ENCODE measurements at regions not wholly inside any gene's neighbourhood (a gene's known extent, or its start where the extent isn't known, plus 50 kb on each side); places are given as distances from the start of the nearest gene placed in this dataset.

DNA sequence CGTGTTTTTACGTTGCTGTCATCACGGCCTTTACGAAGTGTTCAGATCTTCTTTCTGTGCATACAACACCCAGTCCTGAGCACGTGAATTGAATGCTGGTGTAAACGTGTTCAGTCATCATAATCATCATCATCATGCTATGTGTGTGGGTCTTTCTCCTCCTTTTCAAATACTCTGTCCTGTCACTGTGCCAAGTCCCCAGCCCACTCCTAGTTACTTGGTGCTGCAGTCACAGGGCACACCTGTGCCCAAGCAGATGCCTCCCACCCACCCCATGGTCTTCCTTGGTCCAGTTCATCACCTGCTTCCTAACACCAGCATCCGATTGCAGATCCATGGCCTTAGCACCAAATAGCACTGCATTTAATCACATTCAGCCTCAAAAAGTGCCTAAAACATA lies 78.6 kb upstream of the MGMT start:
- no peaks in the 10 kb centered on the region for H3K36me3 ChIP-seq (ENCODE audit: control insufficient read depth in 1 of 2, insufficient read depth in 2 of 2, low read length in 2 of 2)
- H3K9ac ChIP-seq (ENCODE audit: low read length) = no peak overlapping the region
- H3K9me2 ChIP-seq (ENCODE audit: insufficient read depth) = no peaks in the 10 kb centered on the region
- intact Hi-C loops (cut with micrococcal nuclease) = no loop called here
- DNase-seq (ENCODE audit: low read depth, low spot score) (no peak), ATAC-seq (no peak)
- no TSS peak for BruUV-seq (replicated peaks)
- no peaks in the 10 kb centered on the region for H3K4me1 ChIP-seq (ENCODE audit: control insufficient read depth in 1 of 2, insufficient read depth in 2 of 2, low read length in 2 of 2)
- ChIA-PET RAD21 (ENCODE audit: low non-redundant PET in 1 of 2, low total read pairs in 2 of 2, uncharacterized antibody in 2 of 2, unreplicated experiment in 2 of 2) (no interaction called here), CTCF (no interaction called here), POLR2A (no interaction called here)
- no peaks in the 10 kb centered on the region for H3K27me3 ChIP-seq (ENCODE audit: insufficient read depth, low read length)
- TF ChIP-seq EZH2phosphoT487 (IDR thresholded peaks at IDR 0.05; ENCODE audit: borderline replicate concordance) = no peak
- TF ChIP-seq, protein P1, sequence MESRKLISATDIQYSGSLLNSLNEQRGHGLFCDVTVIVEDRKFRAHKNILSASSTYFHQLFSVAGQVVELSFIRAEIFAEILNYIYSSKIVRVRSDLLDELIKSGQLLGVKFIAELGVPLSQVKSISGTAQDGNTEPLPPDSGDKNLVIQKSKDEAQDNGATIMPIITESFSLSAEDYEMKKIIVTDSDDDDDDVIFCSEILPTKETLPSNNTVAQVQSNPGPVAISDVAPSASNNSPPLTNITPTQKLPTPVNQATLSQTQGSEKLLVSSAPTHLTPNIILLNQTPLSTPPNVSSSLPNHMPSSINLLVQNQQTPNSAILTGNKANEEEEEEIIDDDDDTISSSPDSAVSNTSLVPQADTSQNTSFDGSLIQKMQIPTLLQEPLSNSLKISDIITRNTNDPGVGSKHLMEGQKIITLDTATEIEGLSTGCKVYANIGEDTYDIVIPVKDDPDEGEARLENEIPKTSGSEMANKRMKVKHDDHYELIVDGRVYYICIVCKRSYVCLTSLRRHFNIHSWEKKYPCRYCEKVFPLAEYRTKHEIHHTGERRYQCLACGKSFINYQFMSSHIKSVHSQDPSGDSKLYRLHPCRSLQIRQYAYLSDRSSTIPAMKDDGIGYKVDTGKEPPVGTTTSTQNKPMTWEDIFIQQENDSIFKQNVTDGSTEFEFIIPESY (IDR thresholded peaks at IDR 0.05; ENCODE audit: extremely low read depth, insufficient replicate concordance, low read length) = no peak
- no peak overlapping the region for H3K27ac ChIP-seq (ENCODE audit: low read depth, low read length)
- H3K4me2 ChIP-seq (ENCODE audit: low read length) = no peak overlapping the region
- H3K4me3 ChIP-seq (replicated peaks in 1 of 2; ENCODE audit: low read depth in 1 of 2, low read length in 2 of 2) = no peak overlapping the region
- no peaks in the 10 kb centered on the region for H4K20me1 ChIP-seq (ENCODE audit: insufficient read depth)
- H3K9me3 ChIP-seq (ENCODE audit: control insufficient read depth in 1 of 2, insufficient read depth in 1 of 2, low read depth in 1 of 2, low read length in 2 of 2) = peaks cover 3 to 7% of the 10 kb centered on the region in 2 experiments; a peak in 2 of 4 replicates
- no peaks in the 10 kb centered on the region for H3K79me2 ChIP-seq (ENCODE audit: insufficient read depth, low read length)
- no peak overlapping the region for H2AFZ ChIP-seq (ENCODE audit: low read depth, low read length, poor library complexity, severe bottlenecking)

GRCh38 chr10:129389194-129389593 lies 77.8 kb upstream of the MGMT start:
- Histone ChIP-seq H3K4me2 (ENCODE audit: low read length) (no peak overlapping the region), H3K9me2 (ENCODE audit: insufficient read depth) (no peaks in the 10 kb centered on the region), H3K27me3 (ENCODE audit: insufficient read depth, low read length) (no peaks in the 10 kb centered on the region), H3K79me2 (ENCODE audit: insufficient read depth, low read length) (no peaks in the 10 kb centered on the region), H3K4me3 (replicated peaks in 1 of 2; ENCODE audit: low read depth in 1 of 2, low read length in 2 of 2) (no peak overlapping the region), H3K36me3 (ENCODE audit: control insufficient read depth in 1 of 2, insufficient read depth in 2 of 2, low read length in 2 of 2) (no peaks in the 10 kb centered on the region), H3K9me3 (ENCODE audit: control insufficient read depth in 1 of 2, insufficient read depth in 1 of 2, low read depth in 1 of 2, low read length in 2 of 2) (peaks cover 3 to 7% of the 10 kb centered on the region in 2 experiments; a peak in 2 of 4 replicates), H4K20me1 (ENCODE audit: insufficient read depth) (no peaks in the 10 kb centered on the region), H3K27ac (ENCODE audit: low read depth, low read length) (no peak overlapping the region), H3K4me1 (ENCODE audit: control insufficient read depth in 1 of 2, insufficient read depth in 2 of 2, low read length in 2 of 2) (no peaks in the 10 kb centered on the region), H2AFZ (ENCODE audit: low read depth, low read length, poor library complexity, severe bottlenecking) (no peak overlapping the region), H3K9ac (ENCODE audit: low read length) (no peak overlapping the region)
- intact Hi-C loops (cut with micrococcal nuclease) = no loop called here
- no peak for TF ChIP-seq SP1 (IDR thresholded peaks at IDR 0.05; ENCODE audit: low read depth)
- TF ChIP-seq FOSL1 (IDR thresholded peaks at IDR 0.05; ENCODE audit: low read depth) = no peak
- no peak for TF ChIP-seq ZFX (IDR thresholded peaks at IDR 0.05)
- no peak for TF ChIP-seq ZNF274 (IDR thresholded peaks at IDR 0.05; ENCODE audit: low read depth, low read length)
- no peak for TF ChIP-seq CEBPB (IDR thresholded peaks at IDR 0.05; ENCODE audit: low read depth)
- TF ChIP-seq CBX3 (IDR thresholded peaks at IDR 0.05; ENCODE audit: low read depth) = no peak
- TF ChIP-seq, protein P2, sequence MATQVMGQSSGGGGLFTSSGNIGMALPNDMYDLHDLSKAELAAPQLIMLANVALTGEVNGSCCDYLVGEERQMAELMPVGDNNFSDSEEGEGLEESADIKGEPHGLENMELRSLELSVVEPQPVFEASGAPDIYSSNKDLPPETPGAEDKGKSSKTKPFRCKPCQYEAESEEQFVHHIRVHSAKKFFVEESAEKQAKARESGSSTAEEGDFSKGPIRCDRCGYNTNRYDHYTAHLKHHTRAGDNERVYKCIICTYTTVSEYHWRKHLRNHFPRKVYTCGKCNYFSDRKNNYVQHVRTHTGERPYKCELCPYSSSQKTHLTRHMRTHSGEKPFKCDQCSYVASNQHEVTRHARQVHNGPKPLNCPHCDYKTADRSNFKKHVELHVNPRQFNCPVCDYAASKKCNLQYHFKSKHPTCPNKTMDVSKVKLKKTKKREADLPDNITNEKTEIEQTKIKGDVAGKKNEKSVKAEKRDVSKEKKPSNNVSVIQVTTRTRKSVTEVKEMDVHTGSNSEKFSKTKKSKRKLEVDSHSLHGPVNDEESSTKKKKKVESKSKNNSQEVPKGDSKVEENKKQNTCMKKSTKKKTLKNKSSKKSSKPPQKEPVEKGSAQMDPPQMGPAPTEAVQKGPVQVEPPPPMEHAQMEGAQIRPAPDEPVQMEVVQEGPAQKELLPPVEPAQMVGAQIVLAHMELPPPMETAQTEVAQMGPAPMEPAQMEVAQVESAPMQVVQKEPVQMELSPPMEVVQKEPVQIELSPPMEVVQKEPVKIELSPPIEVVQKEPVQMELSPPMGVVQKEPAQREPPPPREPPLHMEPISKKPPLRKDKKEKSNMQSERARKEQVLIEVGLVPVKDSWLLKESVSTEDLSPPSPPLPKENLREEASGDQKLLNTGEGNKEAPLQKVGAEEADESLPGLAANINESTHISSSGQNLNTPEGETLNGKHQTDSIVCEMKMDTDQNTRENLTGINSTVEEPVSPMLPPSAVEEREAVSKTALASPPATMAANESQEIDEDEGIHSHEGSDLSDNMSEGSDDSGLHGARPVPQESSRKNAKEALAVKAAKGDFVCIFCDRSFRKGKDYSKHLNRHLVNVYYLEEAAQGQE (IDR thresholded peaks at IDR 0.05; ENCODE audit: low read depth) = no peak
- no peak for TF ChIP-seq TCF7L2 (IDR thresholded peaks at IDR 0.05; ENCODE audit: borderline replicate concordance, extremely low read depth, insufficient read depth, insufficient read length)
- POLR2A ChIA-PET = no interaction called here
- RAD21 ChIA-PET (ENCODE audit: low non-redundant PET in 1 of 2, low total read pairs in 2 of 2, uncharacterized antibody in 2 of 2, unreplicated experiment in 2 of 2) = no interaction called here
- DNase-seq (ENCODE audit: low read depth, low spot score) (no peak), ATAC-seq (no peak)
- no TSS peak for BruUV-seq (replicated peaks)
- CTCF ChIA-PET = no interaction called here
